SK-N-SH (cell line): ENCODE measurements at regions not wholly inside any gene's neighbourhood (a gene's known extent, or its start where the extent isn't known, plus 50 kb on each side); places are given as distances from the start of the nearest gene placed in this dataset.

Source experiments
- CTCF ChIA-PET: fragments of 300-600, 350-600 bp; formaldehyde crosslinking; extraction: SDS; loops from one replicate; lab custom pipeline; 2021; lab: Yijun Ruan, JAX
- POLR2A ChIA-PET: fragments of 350-600 bp; sonication (Branson Sonifier 250); formaldehyde crosslinking; extraction: SDS; loops from one replicate; lab custom pipeline; 2020; ENCODE audit warnings: antibody characterized with exemption, inconsistent platforms; lab: Yijun Ruan, JAX
- DNase-seq: peaks from one replicate; pipeline ENCODE4 v3.0.0; 2012
- H2AFZ ChIP-seq: fragments of 200-600 bp; sonication (generic); 2 replicates; pipeline ENCODE4 v1.8.1; 2016; ENCODE audit warnings: antibody characterized with exemption, mild to moderate bottlenecking, low read depth
- H3F3A ChIP-seq: fragments of 200-600 bp; sonication (generic); replicated peaks from 2 replicates; pipeline ENCODE3; 2016; ENCODE audit warnings: antibody characterized with exemption, mild to moderate bottlenecking; ENCODE audit not compliant: insufficient read depth
- H3K27ac ChIP-seq, 2 experiments: fragments of 200-500 bp in 1 of 2; fragments of 200-600 bp in 1 of 2; sonication (Bioruptor generic) in 1 of 2; sonication (generic), shearing (Covaris generic) in 1 of 2; 2 replicates each; pipeline versions ENCODE4 v1.5.1 to v1.6.1; 2014 to 2016; ENCODE audit warnings: low read depth in 2 of 2, inconsistent platforms in 1 of 2, low read length in 1 of 2, mild to moderate bottlenecking in 1 of 2, mixed read lengths in 1 of 2
- H3K27me3 ChIP-seq: fragments of 200-600 bp; sonication (generic), shearing (Covaris generic); 2 replicates; pipeline ENCODE4 v1.6.1; 2016; ENCODE audit warnings: mixed run types; ENCODE audit not compliant: insufficient read depth
- H3K36me3 ChIP-seq, 2 experiments: fragments of 200-500 bp in 1 of 2; fragments of 200-600 bp in 1 of 2; sonication (Bioruptor generic) in 1 of 2; sonication (generic) in 1 of 2; replicated peaks in 1 of 2; 2 replicates each; pipeline versions ENCODE3 to v1.5.1; 2014 to 2016; ENCODE audit warnings: low read length in 1 of 2, mild to moderate bottlenecking in 1 of 2; ENCODE audit not compliant: insufficient read depth in 2 of 2, control insufficient read depth in 1 of 2
- H3K4me1 ChIP-seq, 2 experiments: fragments of 200-500 bp in 1 of 2; fragments of 200-600 bp in 1 of 2; sonication (Bioruptor generic) in 1 of 2; sonication (generic), shearing (Covaris generic) in 1 of 2; 2 replicates each; pipeline versions ENCODE4 v1.5.1 to v1.6.1; 2014 to 2016; ENCODE audit warnings: low read depth in 1 of 2, low read length in 1 of 2, mixed run types in 1 of 2; ENCODE audit not compliant: insufficient read depth in 2 of 2, control insufficient read depth in 1 of 2
- H3K4me2 ChIP-seq: fragments of 200-600 bp; sonication (generic), shearing (Covaris generic); 2 replicates; pipeline ENCODE4 v1.6.1; 2017; ENCODE audit warnings: mixed run types
- H3K4me3 ChIP-seq, 2 experiments: fragments of 200-500 bp in 1 of 2; fragments of 200-600 bp in 1 of 2; sonication (Bioruptor generic) in 1 of 2; sonication (generic), shearing (Covaris generic) in 1 of 2; 2 replicates each; pipeline versions ENCODE4 v1.5.1 to v1.8.1; 2014 to 2016; ENCODE audit warnings: low read depth in 2 of 2, inconsistent platforms in 1 of 2, low read length in 1 of 2, mild to moderate bottlenecking in 1 of 2, mixed read lengths in 1 of 2, moderate library complexity in 1 of 2
- H3K79me2 ChIP-seq: fragments of 200-600 bp; sonication (generic); 2 replicates; pipeline ENCODE4 v1.8.1; 2017; ENCODE audit warnings: mild to moderate bottlenecking; ENCODE audit not compliant: insufficient read depth
- H3K9ac ChIP-seq: fragments of 200-600 bp; sonication (generic); 2 replicates; pipeline ENCODE4 v1.6.1; 2017; ENCODE audit warnings: mixed run types
- H3K9me2 ChIP-seq: fragments of 200-600 bp; sonication (generic); 2 replicates; pipeline ENCODE4 v1.6.1; 2017; ENCODE audit warnings: mixed run types
- H3K9me3 ChIP-seq: fragments of 200-600 bp; sonication (generic); 2 replicates; pipeline ENCODE4 v1.6.1; 2017; ENCODE audit warnings: mixed run types, mild to moderate bottlenecking, moderate library complexity
- H4K20me1 ChIP-seq: fragments of 200-600 bp; sonication (generic); 2 replicates; pipeline ENCODE4 v1.6.1; 2017; ENCODE audit warnings: mild to moderate bottlenecking, mixed run types; ENCODE audit not compliant: insufficient read depth
- CTCF ChIP-seq: fragments of 200-600 bp; sonication (generic); IDR thresholded peaks from 2 replicates; pipeline ENCODE4 v1.6.1; 2017; ENCODE audit warnings: antibody characterized with exemption, mild to moderate bottlenecking, moderate library complexity
- ELF1 ChIP-seq: IDR thresholded peaks from 2 replicates; pipeline ENCODE4 v1.4.0; 2012
- FOSL2 ChIP-seq: IDR thresholded peaks from 2 replicates; pipeline ENCODE4 v1.4.0; 2012; ENCODE audit warnings: low read depth, mild to moderate bottlenecking, moderate library complexity, borderline replicate concordance
- FOXJ3 ChIP-seq: sonication (generic); formaldehyde crosslinking; IDR thresholded peaks from 2 replicates; pipeline ENCODE4 v1.5.1; 2020; ENCODE audit warnings: mild to moderate bottlenecking, missing genetic modification reagents
- GABPA ChIP-seq: IDR thresholded peaks from 2 replicates; pipeline ENCODE4 v1.4.0; 2012; ENCODE audit warnings: low read depth, mild to moderate bottlenecking
- GATA2 ChIP-seq: sonication (generic); formaldehyde crosslinking; IDR thresholded peaks from 2 replicates; pipeline ENCODE4 v1.5.0; 2020; ENCODE audit warnings: mild to moderate bottlenecking, missing genetic modification reagents
- JUND ChIP-seq: IDR thresholded peaks from 2 replicates; pipeline ENCODE4 v1.4.0; 2012
- MEF2A ChIP-seq: IDR thresholded peaks from 2 replicates; pipeline ENCODE4 v1.4.0; 2012; ENCODE audit warnings: low read depth, borderline replicate concordance
- MXI1 ChIP-seq: IDR thresholded peaks from 2 replicates; pipeline ENCODE4 v1.6.1; 2012; ENCODE audit warnings: mild to moderate bottlenecking, low read depth, low read length, improper control_type of control experiment
- NFIC ChIP-seq: IDR thresholded peaks from 2 replicates; pipeline ENCODE4 v1.4.0; 2012; ENCODE audit warnings: borderline replicate concordance
- RAD21 ChIP-seq: IDR thresholded peaks from 2 replicates; pipeline ENCODE4 v1.6.1; 2012; ENCODE audit warnings: mild to moderate bottlenecking, low read length
- RCOR1 ChIP-seq: fragments of 150-350 bp; IDR thresholded peaks from 2 replicates; pipeline ENCODE4 v1.6.1; 2017; ENCODE audit warnings: antibody characterized with exemption, low read length
- SMC3 ChIP-seq: IDR thresholded peaks from 2 replicates; pipeline ENCODE4 v1.6.1; 2012; ENCODE audit warnings: low read depth, low read length, improper control_type of control experiment
- TEAD4 ChIP-seq: IDR thresholded peaks from 2 replicates; pipeline ENCODE4 v1.4.0; 2012; ENCODE audit warnings: mild to moderate bottlenecking, borderline replicate concordance; ENCODE audit not compliant: insufficient read depth
- USF1 ChIP-seq: IDR thresholded peaks from 2 replicates; pipeline ENCODE4 v1.4.0; 2012; ENCODE audit warnings: low read depth, borderline replicate concordance
- USF2 ChIP-seq: fragments of 150-350 bp; IDR thresholded peaks from 2 replicates; pipeline ENCODE4 v1.6.1; 2017; ENCODE audit warnings: antibody characterized with exemption, low read length, low read depth, borderline replicate concordance
- YY1 ChIP-seq: IDR thresholded peaks from 2 replicates; pipeline ENCODE4 v1.4.0; 2012; ENCODE audit warnings: low read depth, mild to moderate bottlenecking
- ZBTB33 ChIP-seq: IDR thresholded peaks from 2 replicates; pipeline ENCODE4 v1.4.0; 2012; ENCODE audit warnings: low read depth, borderline replicate concordance
- WGBS: methylation state at CpG from one replicate; pipeline ENCODE4 v1.1.6; 2017; ENCODE audit warnings: low lambda C conversion rate; 5-methylcytosine and 5-hydroxymethylcytosine counted together

GRCh38 chr3:110788794-110789193, 282.8 kb upstream of the NECTIN3 start:
- no peaks in the 10 kb centered on the region for H3K9me2 ChIP-seq
- no peak overlapping the region for H2AFZ ChIP-seq
- H3K36me3 ChIP-seq: no peaks in the 10 kb centered on the region
- H3K4me1 ChIP-seq: peaks cover 0 to 7% of the 10 kb centered on the region in 2 experiments; a peak in 2 of 4 replicates
- H3F3A ChIP-seq: no peaks in the 10 kb centered on the region
- H4K20me1 ChIP-seq: no peaks in the 10 kb centered on the region
- no peak for TF ChIP-seq SMC3
- TF ChIP-seq RCOR1: no peak
- TF ChIP-seq ELF1: no peak
- no peak for TF ChIP-seq NFIC
- no peak for TF ChIP-seq USF2
- no peak for TF ChIP-seq FOXJ3 (CRISPR knock-in tag)
- TF ChIP-seq TEAD4: no peak
- TF ChIP-seq FOSL2: no peak
- TF ChIP-seq GATA2 (CRISPR knock-in tag): no peak
- TF ChIP-seq MXI1: no peak
- TF ChIP-seq JUND: no peak
- TF ChIP-seq YY1: no peak
- no peak for TF ChIP-seq USF1
- TF ChIP-seq RAD21: no peak
- no peak for TF ChIP-seq CTCF
- no peak for TF ChIP-seq ZBTB33
- TF ChIP-seq MEF2A: no peak
- no peak for TF ChIP-seq GABPA
- H3K4me2 ChIP-seq: no peak overlapping the region
- ChIA-PET POLR2A (no interaction called here), CTCF (interaction anchor here (1.0 kb wide), 1 partner anchor 11 kb away, joined by 3 read pairs; no protein-coding TSS in a partner anchor)
- no peak overlapping the region for H3K4me3 ChIP-seq
- H3K9me3 ChIP-seq: no peaks in the 10 kb centered on the region
- H3K9ac ChIP-seq: no peak overlapping the region
- H3K27me3 ChIP-seq: no peaks in the 10 kb centered on the region
- no peaks in the 10 kb centered on the region for H3K79me2 ChIP-seq
- 88% methylated on average over 1 of the region's 1 CpG for WGBS
- H3K27ac ChIP-seq: no peak overlapping the region
- DNase-seq: no peak
